ENCODE measurements at regions not wholly inside any gene's neighbourhood (a gene's known extent, or its start where the extent isn't known, plus 50 kb on each side); places are given as distances from the start of the nearest gene placed in this dataset.

DNA sequence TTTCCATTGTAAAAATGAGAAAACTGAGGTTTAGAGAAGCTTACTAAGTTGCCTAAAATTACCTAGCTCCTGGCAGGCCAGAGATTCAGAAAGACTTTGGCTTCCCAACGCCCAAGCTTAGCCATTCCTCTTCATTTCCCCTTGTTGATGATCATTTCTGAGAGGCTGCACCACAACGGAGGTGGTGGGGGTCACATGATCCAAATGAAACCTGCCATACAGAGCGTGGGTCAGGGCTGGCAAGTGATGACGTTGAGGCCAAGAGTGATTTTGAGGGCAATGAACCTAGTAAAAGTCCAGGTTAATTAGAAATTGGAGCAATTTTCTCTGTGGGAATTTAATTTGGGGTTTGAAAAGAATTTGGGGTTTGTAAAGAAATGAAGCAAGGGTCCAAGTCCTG, 109.9 kb downstream of the TMEM182 start:
- ATAC-seq (no peak), DNase-seq (ENCODE audit: low spot score) (no peak)
- H3K9me3 Mint-ChIP-seq: peaks cover 3% of the 10 kb centered on the region; the same call in 2 of the 3 replicates
- Histone ChIP-seq H3K4me2 (no peak overlapping the region), H2AFZ (no peak overlapping the region), H3K4me3 (no peak overlapping the region), H3K27me3 (ENCODE audit: insufficient read depth) (no peaks in the 10 kb centered on the region), H3K27ac (ENCODE audit: low read depth) (no peak overlapping the region), H3F3A (replicated peaks; ENCODE audit: low read depth) (no peaks in the 10 kb centered on the region), H4K20me1 (replicated peaks; ENCODE audit: insufficient read depth) (no peaks in the 10 kb centered on the region), H3K36me3 (ENCODE audit: insufficient read depth) (no peaks in the 10 kb centered on the region), H3K9me2 (ENCODE audit: insufficient read depth) (no peaks in the 10 kb centered on the region), H3K79me2 (replicated peaks; ENCODE audit: insufficient read depth) (no peaks in the 10 kb centered on the region), H3K4me1 (ENCODE audit: insufficient read depth) (no peaks in the 10 kb centered on the region)
- no peaks in the 10 kb centered on the region for H3K27me3 Mint-ChIP-seq (ENCODE audit: insufficient read depth, low read depth, poor library complexity)
- no peaks in the 10 kb centered on the region for H3K36me3 Mint-ChIP-seq (ENCODE audit: low read depth)
- no peak for TF ChIP-seq NANOG (IDR thresholded peaks at IDR 0.05; ENCODE audit: borderline replicate concordance)
- TF ChIP-seq, protein P1, sequence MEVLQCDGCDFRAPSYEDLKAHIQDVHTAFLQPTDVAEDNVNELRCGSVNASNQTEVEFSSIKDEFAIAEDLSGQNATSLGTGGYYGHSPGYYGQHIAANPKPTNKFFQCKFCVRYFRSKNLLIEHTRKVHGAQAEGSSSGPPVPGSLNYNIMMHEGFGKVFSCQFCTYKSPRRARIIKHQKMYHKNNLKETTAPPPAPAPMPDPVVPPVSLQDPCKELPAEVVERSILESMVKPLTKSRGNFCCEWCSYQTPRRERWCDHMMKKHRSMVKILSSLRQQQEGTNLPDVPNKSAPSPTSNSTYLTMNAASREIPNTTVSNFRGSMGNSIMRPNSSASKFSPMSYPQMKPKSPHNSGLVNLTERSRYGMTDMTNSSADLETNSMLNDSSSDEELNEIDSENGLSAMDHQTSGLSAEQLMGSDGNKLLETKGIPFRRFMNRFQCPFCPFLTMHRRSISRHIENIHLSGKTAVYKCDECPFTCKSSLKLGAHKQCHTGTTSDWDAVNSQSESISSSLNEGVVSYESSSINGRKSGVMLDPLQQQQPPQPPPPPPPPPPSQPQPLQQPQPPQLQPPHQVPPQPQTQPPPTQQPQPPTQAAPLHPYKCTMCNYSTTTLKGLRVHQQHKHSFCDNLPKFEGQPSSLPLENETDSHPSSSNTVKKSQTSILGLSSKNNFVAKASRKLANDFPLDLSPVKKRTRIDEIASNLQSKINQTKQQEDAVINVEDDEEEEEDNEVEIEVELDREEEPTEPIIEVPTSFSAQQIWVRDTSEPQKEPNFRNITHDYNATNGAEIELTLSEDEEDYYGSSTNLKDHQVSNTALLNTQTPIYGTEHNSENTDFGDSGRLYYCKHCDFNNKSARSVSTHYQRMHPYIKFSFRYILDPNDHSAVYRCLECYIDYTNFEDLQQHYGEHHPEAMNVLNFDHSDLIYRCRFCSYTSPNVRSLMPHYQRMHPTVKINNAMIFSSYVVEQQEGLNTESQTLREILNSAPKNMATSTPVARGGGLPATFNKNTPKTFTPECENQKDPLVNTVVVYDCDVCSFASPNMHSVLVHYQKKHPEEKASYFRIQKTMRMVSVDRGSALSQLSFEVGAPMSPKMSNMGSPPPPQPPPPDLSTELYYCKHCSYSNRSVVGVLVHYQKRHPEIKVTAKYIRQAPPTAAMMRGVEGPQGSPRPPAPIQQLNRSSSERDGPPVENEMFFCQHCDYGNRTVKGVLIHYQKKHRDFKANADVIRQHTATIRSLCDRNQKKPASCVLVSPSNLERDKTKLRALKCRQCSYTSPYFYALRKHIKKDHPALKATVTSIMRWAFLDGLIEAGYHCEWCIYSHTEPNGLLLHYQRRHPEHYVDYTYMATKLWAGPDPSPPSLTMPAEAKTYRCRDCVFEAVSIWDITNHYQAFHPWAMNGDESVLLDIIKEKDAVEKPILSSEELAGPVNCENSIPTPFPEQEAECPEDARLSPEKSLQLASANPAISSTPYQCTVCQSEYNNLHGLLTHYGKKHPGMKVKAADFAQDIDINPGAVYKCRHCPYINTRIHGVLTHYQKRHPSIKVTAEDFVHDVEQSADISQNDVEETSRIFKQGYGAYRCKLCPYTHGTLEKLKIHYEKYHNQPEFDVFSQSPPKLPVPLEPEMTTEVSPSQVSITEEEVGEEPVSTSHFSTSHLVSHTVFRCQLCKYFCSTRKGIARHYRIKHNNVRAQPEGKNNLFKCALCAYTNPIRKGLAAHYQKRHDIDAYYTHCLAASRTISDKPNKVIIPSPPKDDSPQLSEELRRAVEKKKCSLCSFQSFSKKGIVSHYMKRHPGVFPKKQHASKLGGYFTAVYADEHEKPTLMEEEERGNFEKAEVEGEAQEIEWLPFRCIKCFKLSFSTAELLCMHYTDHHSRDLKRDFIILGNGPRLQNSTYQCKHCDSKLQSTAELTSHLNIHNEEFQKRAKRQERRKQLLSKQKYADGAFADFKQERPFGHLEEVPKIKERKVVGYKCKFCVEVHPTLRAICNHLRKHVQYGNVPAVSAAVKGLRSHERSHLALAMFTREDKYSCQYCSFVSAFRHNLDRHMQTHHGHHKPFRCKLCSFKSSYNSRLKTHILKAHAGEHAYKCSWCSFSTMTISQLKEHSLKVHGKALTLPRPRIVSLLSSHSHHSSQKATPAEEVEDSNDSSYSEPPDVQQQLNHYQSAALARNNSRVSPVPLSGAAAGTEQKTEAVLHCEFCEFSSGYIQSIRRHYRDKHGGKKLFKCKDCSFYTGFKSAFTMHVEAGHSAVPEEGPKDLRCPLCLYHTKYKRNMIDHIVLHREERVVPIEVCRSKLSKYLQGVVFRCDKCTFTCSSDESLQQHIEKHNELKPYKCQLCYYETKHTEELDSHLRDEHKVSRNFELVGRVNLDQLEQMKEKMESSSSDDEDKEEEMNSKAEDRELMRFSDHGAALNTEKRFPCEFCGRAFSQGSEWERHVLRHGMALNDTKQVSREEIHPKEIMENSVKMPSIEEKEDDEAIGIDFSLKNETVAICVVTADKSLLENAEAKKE (CRISPR knock-in tag; IDR thresholded peaks at IDR 0.05): no peak
- TF ChIP-seq, protein P2, sequence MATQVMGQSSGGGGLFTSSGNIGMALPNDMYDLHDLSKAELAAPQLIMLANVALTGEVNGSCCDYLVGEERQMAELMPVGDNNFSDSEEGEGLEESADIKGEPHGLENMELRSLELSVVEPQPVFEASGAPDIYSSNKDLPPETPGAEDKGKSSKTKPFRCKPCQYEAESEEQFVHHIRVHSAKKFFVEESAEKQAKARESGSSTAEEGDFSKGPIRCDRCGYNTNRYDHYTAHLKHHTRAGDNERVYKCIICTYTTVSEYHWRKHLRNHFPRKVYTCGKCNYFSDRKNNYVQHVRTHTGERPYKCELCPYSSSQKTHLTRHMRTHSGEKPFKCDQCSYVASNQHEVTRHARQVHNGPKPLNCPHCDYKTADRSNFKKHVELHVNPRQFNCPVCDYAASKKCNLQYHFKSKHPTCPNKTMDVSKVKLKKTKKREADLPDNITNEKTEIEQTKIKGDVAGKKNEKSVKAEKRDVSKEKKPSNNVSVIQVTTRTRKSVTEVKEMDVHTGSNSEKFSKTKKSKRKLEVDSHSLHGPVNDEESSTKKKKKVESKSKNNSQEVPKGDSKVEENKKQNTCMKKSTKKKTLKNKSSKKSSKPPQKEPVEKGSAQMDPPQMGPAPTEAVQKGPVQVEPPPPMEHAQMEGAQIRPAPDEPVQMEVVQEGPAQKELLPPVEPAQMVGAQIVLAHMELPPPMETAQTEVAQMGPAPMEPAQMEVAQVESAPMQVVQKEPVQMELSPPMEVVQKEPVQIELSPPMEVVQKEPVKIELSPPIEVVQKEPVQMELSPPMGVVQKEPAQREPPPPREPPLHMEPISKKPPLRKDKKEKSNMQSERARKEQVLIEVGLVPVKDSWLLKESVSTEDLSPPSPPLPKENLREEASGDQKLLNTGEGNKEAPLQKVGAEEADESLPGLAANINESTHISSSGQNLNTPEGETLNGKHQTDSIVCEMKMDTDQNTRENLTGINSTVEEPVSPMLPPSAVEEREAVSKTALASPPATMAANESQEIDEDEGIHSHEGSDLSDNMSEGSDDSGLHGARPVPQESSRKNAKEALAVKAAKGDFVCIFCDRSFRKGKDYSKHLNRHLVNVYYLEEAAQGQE (IDR thresholded peaks at IDR 0.05; ENCODE audit: unreplicated experiment): no peak
- no peak for TF ChIP-seq ZNF114 (CRISPR knock-in tag; IDR thresholded peaks at IDR 0.05)
- no peak for TF ChIP-seq POLR2AphosphoS5 (IDR thresholded peaks at IDR 0.05; ENCODE audit: low read depth)
- TF ChIP-seq, protein P3, sequence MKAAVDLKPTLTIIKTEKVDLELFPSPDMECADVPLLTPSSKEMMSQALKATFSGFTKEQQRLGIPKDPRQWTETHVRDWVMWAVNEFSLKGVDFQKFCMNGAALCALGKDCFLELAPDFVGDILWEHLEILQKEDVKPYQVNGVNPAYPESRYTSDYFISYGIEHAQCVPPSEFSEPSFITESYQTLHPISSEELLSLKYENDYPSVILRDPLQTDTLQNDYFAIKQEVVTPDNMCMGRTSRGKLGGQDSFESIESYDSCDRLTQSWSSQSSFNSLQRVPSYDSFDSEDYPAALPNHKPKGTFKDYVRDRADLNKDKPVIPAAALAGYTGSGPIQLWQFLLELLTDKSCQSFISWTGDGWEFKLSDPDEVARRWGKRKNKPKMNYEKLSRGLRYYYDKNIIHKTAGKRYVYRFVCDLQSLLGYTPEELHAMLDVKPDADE (IDR thresholded peaks at IDR 0.05): no peak
- TF ChIP-seq STAT1 (IDR thresholded peaks at IDR 0.05; ENCODE audit: unreplicated experiment): no peak
- TF ChIP-seq ZNF331 (CRISPR knock-in tag; IDR thresholded peaks at IDR 0.05; ENCODE audit: low read depth): no peak
- TF ChIP-seq CREB1 (CRISPR knock-in tag; IDR thresholded peaks at IDR 0.05; ENCODE audit: low read depth): no peak
- TF ChIP-seq EZH2phosphoT487 (IDR thresholded peaks at IDR 0.05; ENCODE audit: unreplicated experiment): no peak
- no peak overlapping the region for H3K4me3 Mint-ChIP-seq
- H3K4me1 Mint-ChIP-seq: no peaks in the 10 kb centered on the region
- no peak overlapping the region for H3K27ac Mint-ChIP-seq

Measured in GM23338 (cell line).